ENCODE measurements at regions not wholly inside any gene's neighbourhood (a gene's known extent, or its start where the extent isn't known, plus 50 kb on each side); places are given as distances from the start of the nearest gene placed in this dataset.

DNA sequence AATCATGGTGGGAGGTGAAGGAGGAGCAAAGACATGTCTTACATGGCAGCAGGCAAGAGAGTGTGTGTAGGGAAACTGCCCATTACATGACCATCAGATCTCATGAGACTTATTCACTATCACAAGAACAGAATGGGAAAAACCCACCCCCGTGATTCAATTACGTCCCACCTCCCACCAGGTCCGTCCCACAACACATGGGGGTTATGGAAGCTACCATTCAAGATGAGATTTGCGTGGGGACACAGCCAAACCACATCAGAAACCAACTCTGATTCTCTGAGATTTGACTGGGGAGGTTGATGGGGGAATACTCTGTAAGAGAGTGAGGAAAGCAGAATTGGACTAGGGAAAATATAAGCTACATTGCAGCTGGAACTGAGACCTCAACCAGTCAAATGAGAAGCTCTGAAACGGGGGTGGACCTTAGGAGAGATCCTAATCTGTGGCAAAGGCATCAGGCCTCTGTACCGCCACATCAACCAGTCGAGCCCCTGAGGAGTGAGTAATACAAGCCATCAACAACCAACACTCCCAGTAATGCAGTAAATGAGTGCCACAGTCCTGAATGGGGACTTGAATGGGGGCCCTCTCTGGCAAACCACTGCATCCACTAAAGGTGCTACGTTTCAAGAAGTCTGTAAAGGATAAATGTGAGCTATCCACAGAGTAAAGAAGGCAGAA is 207.9 kb upstream of the GADL1 start:
- Histone ChIP-seq H3K9ac (no peak overlapping the region), H3K4me3 (no peak overlapping the region), H3K79me2 (ENCODE audit: low read depth) (no peaks in the 10 kb centered on the region), H3K27me3 (no peaks in the 10 kb centered on the region), H3K9me3 (ENCODE audit: low read depth) (no peaks in the 10 kb centered on the region), H3K4me1 (peaks cover 6% of the 10 kb centered on the region), H3F3A (ENCODE audit: low read depth) (no peaks in the 10 kb centered on the region), H3K27ac (no peak overlapping the region), H3K4me2 (no peak overlapping the region), H4K20me1 (ENCODE audit: low read depth) (no peaks in the 10 kb centered on the region), H2AFZ (replicated peaks) (no peak overlapping the region), H3K36me3 (no peaks in the 10 kb centered on the region)
- no peak for TF ChIP-seq EZH2 (IDR thresholded peaks at IDR 0.05)
- TF ChIP-seq, protein P1, sequence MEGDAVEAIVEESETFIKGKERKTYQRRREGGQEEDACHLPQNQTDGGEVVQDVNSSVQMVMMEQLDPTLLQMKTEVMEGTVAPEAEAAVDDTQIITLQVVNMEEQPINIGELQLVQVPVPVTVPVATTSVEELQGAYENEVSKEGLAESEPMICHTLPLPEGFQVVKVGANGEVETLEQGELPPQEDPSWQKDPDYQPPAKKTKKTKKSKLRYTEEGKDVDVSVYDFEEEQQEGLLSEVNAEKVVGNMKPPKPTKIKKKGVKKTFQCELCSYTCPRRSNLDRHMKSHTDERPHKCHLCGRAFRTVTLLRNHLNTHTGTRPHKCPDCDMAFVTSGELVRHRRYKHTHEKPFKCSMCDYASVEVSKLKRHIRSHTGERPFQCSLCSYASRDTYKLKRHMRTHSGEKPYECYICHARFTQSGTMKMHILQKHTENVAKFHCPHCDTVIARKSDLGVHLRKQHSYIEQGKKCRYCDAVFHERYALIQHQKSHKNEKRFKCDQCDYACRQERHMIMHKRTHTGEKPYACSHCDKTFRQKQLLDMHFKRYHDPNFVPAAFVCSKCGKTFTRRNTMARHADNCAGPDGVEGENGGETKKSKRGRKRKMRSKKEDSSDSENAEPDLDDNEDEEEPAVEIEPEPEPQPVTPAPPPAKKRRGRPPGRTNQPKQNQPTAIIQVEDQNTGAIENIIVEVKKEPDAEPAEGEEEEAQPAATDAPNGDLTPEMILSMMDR (IDR thresholded peaks at IDR 0.05), result no peak
- no peak for TF ChIP-seq EZH2phosphoT487 (IDR thresholded peaks at IDR 0.05)
- no peak for DNase-seq (ENCODE audit: low spot score)
- Mint-ChIP-seq H3K9me3 (peaks cover 5% of the 10 kb centered on the region), H3K27me3 (ENCODE audit: insufficient read depth, low read depth) (no peaks in the 10 kb centered on the region), H3K27ac (no peak overlapping the region), H3K4me1 (no peaks in the 10 kb centered on the region), H3K4me3 (no peak overlapping the region), H3K36me3 (no peaks in the 10 kb centered on the region)

DNA sequence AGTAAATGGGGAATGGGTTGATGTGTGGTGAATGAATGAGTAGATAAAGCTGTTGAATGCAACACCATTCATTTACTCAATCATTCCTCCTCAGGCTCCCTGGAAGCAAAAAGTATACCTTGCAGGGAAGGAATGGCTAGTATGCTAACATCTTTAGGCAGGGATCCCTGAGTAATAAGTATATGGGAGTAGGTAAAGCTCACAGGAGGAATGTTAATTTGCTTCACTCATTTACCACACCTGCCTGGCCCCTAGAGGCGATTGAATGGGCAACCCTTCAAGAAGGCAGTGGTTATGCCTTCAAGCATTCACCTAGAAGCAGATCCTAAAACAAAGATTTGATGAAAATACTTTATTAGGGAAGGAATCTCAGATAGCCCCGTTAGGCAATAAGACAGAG is 208.7 kb upstream of the GADL1 start:
- Mint-ChIP-seq H3K27me3 (ENCODE audit: insufficient read depth, low read depth) (no peaks in the 10 kb centered on the region), H3K36me3 (no peaks in the 10 kb centered on the region), H3K27ac (no peak overlapping the region), H3K4me3 (no peak overlapping the region), H3K9me3 (peaks cover 6% of the 10 kb centered on the region), H3K4me1 (no peaks in the 10 kb centered on the region)
- H4K20me1 ChIP-seq (ENCODE audit: low read depth), result no peaks in the 10 kb centered on the region
- H3K27me3 ChIP-seq, result no peaks in the 10 kb centered on the region
- no peak overlapping the region for H3K4me3 ChIP-seq
- no peak overlapping the region for H3K27ac ChIP-seq
- peaks cover 6% of the 10 kb centered on the region for H3K4me1 ChIP-seq
- H3F3A ChIP-seq (ENCODE audit: low read depth), result no peaks in the 10 kb centered on the region
- H3K79me2 ChIP-seq (ENCODE audit: low read depth), result no peaks in the 10 kb centered on the region
- H3K36me3 ChIP-seq, result no peaks in the 10 kb centered on the region
- DNase-seq (ENCODE audit: low spot score), result no peak
- H3K4me2 ChIP-seq, result no peak overlapping the region
- no peak overlapping the region for H2AFZ ChIP-seq (replicated peaks)
- H3K9me3 ChIP-seq (ENCODE audit: low read depth), result no peaks in the 10 kb centered on the region
- TF ChIP-seq EZH2phosphoT487 (IDR thresholded peaks at IDR 0.05) (no peak), EZH2 (IDR thresholded peaks at IDR 0.05) (no peak)
- TF ChIP-seq, protein P1 (IDR thresholded peaks at IDR 0.05), result no peak
- no peak overlapping the region for H3K9ac ChIP-seq

- Mint-ChIP-seq H3K27ac (no peak overlapping the region), H3K4me1 (no peaks in the 10 kb centered on the region)
These were observed 209.2 kb upstream of the GADL1 start for GRCh38 chr3:31103623-31104180.

More at GRCh38 chr3:31103623-31104180, 209.2 kb upstream of the GADL1 start:
- Histone ChIP-seq H3K27ac (no peak overlapping the region), H3F3A (ENCODE audit: low read depth) (no peaks in the 10 kb centered on the region), H3K9ac (no peak overlapping the region), H3K4me3 (no peak overlapping the region), H4K20me1 (ENCODE audit: low read depth) (no peaks in the 10 kb centered on the region), H3K79me2 (ENCODE audit: low read depth) (no peaks in the 10 kb centered on the region), H2AFZ (replicated peaks) (no peak overlapping the region), H3K4me2 (no peak overlapping the region), H3K9me3 (ENCODE audit: low read depth) (no peaks in the 10 kb centered on the region), H3K36me3 (no peaks in the 10 kb centered on the region), H3K27me3 (no peaks in the 10 kb centered on the region), H3K4me1 (peaks cover 6% of the 10 kb centered on the region)
- H3K4me3 Mint-ChIP-seq, result no peak overlapping the region
- no peak for TF ChIP-seq EZH2 (IDR thresholded peaks at IDR 0.05)
- TF ChIP-seq EZH2phosphoT487 (IDR thresholded peaks at IDR 0.05), result no peak
- TF ChIP-seq, protein P1 (IDR thresholded peaks at IDR 0.05), result no peak
- H3K36me3 Mint-ChIP-seq, result no peaks in the 10 kb centered on the region
- H3K9me3 Mint-ChIP-seq, result peaks cover 6% of the 10 kb centered on the region
- no peaks in the 10 kb centered on the region for H3K27me3 Mint-ChIP-seq (ENCODE audit: insufficient read depth, low read depth)
- DNase-seq (ENCODE audit: low spot score), result no peak

All from neural progenitor cell (in vitro differentiated cells).